ENCODE measurements at regions not wholly inside any gene's neighbourhood (a gene's known extent, or its start where the extent isn't known, plus 50 kb on each side); places are given as distances from the start of the nearest gene placed in this dataset.

DNA sequence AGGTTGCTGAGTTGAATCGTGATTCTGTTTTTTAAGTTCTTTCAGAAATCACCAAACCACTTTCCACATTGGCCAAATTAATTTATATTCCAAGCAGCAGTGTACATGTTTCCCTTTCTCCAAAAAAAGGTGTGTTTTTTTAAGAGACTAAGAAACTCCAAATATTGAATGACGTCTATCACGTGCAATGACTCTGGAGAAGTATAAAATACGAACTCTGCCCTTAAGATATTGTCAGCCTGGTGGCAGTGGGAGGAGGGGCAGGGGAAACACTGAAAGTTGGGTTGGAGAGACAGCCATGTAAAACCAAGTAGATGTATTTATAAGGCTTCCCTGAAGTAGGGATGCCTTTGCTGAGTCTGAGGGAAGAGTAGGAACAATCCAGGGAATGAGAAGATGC, 50.1 kb upstream of the DHRS4 start:
- H3K9me2 ChIP-seq (replicated peaks; ENCODE audit: insufficient read depth), result no peaks in the 10 kb centered on the region
- H3K27me3 ChIP-seq, result no peaks in the 10 kb centered on the region
- no peak overlapping the region for H2AFZ ChIP-seq
- H3K27ac ChIP-seq, result no peak overlapping the region
- WGBS (ENCODE audit: low lambda C conversion rate, missing lambda C conversion rate), result 50% methylated on average over 4 of the region's 4 CpGs
- H3K36me3 ChIP-seq (replicated peaks; ENCODE audit: insufficient read depth, low read depth), result no peaks in the 10 kb centered on the region
- H4K20me1 ChIP-seq (ENCODE audit: insufficient read depth, poor library complexity, severe bottlenecking), result no peaks in the 10 kb centered on the region
- no peak for DNase-seq (ENCODE audit: low spot score)
- TF ChIP-seq EZH2phosphoT487 (IDR thresholded peaks at IDR 0.05; ENCODE audit: low read depth, severe bottlenecking, unreplicated experiment) (no peak), CTCF (IDR thresholded peaks at IDR 0.05; ENCODE audit: poor library complexity) (no peak), EZH2 (IDR thresholded peaks at IDR 0.05; ENCODE audit: borderline replicate concordance) (no peak)
- H3K4me1 ChIP-seq (ENCODE audit: insufficient read depth), result no peaks in the 10 kb centered on the region
- no peaks in the 10 kb centered on the region for H3K9me3 ChIP-seq (ENCODE audit: low read depth)
- no peaks in the 10 kb centered on the region for H3K79me2 ChIP-seq
- H3K4me3 ChIP-seq, result no peak overlapping the region
- no peak overlapping the region for H3K4me2 ChIP-seq
